Nephron (organoid): ENCODE measurements at regions not wholly inside any gene's neighbourhood (a gene's known extent, or its start where the extent isn't known, plus 50 kb on each side); places are given as distances from the start of the nearest gene placed in this dataset.

ENCODE experiments used
- H3K27ac Mint-ChIP-seq, 3 experiments: 2 replicates each; pipeline ENCODE4 v1.8.0; 2020; ENCODE audit warnings: mixed read lengths in 3 of 3, mild to moderate bottlenecking in 2 of 3, moderate library complexity in 1 of 3
- H3K27me3 Mint-ChIP-seq: 2 replicates; pipeline ENCODE4 v1.8.0; 2021; ENCODE audit warnings: low read depth, mild to moderate bottlenecking, moderate library complexity, mixed read lengths
- H3K36me3 Mint-ChIP-seq: 2 replicates; pipeline ENCODE4 v1.8.0; 2020; ENCODE audit warnings: low read depth, mixed read lengths
- H3K4me1 Mint-ChIP-seq: 2 replicates; pipeline ENCODE4 v1.8.0; 2020; ENCODE audit warnings: mixed read lengths
- H3K4me3 Mint-ChIP-seq, 3 experiments: 2 replicates each; pipeline ENCODE4 v1.8.0; 2020; ENCODE audit warnings: mild to moderate bottlenecking in 3 of 3, mixed read lengths in 3 of 3, moderate library complexity in 2 of 3
- H3K9me3 Mint-ChIP-seq: 2 replicates; pipeline ENCODE4 v1.8.0; 2020; ENCODE audit warnings: mixed read lengths
- TF ChIP-seq, protein P1 (sequence below), 3 experiments: fragments of 200-600 bp; sonication (generic); IDR thresholded peaks; one replicate each; pipeline ENCODE4 v1.5.0; 2021; ENCODE audit warnings: antibody characterized with exemption in 3 of 3; ENCODE audit not compliant: unreplicated experiment in 3 of 3

GRCh38 chr17:55897301-55897700, 146.4 kb downstream of the PCTP start:
- H3K4me3 Mint-ChIP-seq, result no peak overlapping the region

DNA sequence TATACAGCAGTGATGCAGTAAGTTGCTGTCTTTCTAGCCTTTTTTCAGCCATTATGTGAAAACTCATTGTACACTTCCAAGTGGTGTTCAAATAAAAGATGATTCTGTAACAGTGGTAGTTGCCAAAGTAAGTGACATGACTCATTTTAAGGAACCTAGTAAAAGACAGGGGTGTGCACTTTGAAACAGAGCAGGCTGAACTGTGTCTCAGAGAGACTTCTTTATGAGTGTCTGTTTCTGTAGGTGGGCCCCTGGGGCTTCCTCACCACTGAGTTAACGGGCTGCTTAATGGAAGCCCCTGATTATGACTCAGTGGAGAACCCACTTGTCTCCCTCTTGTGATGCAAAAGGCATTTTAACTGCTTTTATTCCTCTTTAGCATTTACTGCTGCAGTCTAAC, 147.3 kb downstream of the PCTP start:
- Mint-ChIP-seq H3K27me3 (no peaks in the 10 kb centered on the region), H3K4me3 (no peak overlapping the region), H3K9me3 (no peaks in the 10 kb centered on the region), H3K36me3 (no peaks in the 10 kb centered on the region), H3K27ac (no peak overlapping the region), H3K4me1 (no peaks in the 10 kb centered on the region)
- TF ChIP-seq, protein P1, sequence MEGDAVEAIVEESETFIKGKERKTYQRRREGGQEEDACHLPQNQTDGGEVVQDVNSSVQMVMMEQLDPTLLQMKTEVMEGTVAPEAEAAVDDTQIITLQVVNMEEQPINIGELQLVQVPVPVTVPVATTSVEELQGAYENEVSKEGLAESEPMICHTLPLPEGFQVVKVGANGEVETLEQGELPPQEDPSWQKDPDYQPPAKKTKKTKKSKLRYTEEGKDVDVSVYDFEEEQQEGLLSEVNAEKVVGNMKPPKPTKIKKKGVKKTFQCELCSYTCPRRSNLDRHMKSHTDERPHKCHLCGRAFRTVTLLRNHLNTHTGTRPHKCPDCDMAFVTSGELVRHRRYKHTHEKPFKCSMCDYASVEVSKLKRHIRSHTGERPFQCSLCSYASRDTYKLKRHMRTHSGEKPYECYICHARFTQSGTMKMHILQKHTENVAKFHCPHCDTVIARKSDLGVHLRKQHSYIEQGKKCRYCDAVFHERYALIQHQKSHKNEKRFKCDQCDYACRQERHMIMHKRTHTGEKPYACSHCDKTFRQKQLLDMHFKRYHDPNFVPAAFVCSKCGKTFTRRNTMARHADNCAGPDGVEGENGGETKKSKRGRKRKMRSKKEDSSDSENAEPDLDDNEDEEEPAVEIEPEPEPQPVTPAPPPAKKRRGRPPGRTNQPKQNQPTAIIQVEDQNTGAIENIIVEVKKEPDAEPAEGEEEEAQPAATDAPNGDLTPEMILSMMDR (IDR thresholded peaks at IDR 0.05; ENCODE audit: unreplicated experiment in 3 of 3), result no peak

More at GRCh38 chr17:55897301-55897700, 146.4 kb downstream of the PCTP start:
- H3K9me3 Mint-ChIP-seq, result no peaks in the 10 kb centered on the region
- H3K36me3 Mint-ChIP-seq, result no peaks in the 10 kb centered on the region
- H3K27ac Mint-ChIP-seq, result no peak overlapping the region
- TF ChIP-seq, protein P1 (IDR thresholded peaks at IDR 0.05; ENCODE audit: unreplicated experiment in 3 of 3), result no peak
- no peaks in the 10 kb centered on the region for H3K4me1 Mint-ChIP-seq
- H3K27me3 Mint-ChIP-seq, result no peaks in the 10 kb centered on the region

GRCh38 chr17:55900188-55900587, 149.3 kb downstream of the PCTP start:
- H3K27ac Mint-ChIP-seq, result no peak overlapping the region
- no peaks in the 10 kb centered on the region for H3K9me3 Mint-ChIP-seq
- H3K4me1 Mint-ChIP-seq, result no peaks in the 10 kb centered on the region
- TF ChIP-seq, protein P1 (IDR thresholded peaks at IDR 0.05; ENCODE audit: unreplicated experiment in 3 of 3), result no peak
- no peaks in the 10 kb centered on the region for H3K27me3 Mint-ChIP-seq
- H3K36me3 Mint-ChIP-seq, result no peaks in the 10 kb centered on the region
- no peak overlapping the region for H3K4me3 Mint-ChIP-seq

- H3K27me3 Mint-ChIP-seq, result peaks cover 3% of the 10 kb centered on the region
- TF ChIP-seq, protein P1 (IDR thresholded peaks at IDR 0.05; ENCODE audit: unreplicated experiment in 3 of 3), result no peak
- H3K4me1 Mint-ChIP-seq, result no peaks in the 10 kb centered on the region
- no peak overlapping the region for H3K27ac Mint-ChIP-seq
- no peaks in the 10 kb centered on the region for H3K36me3 Mint-ChIP-seq
- no peak overlapping the region for H3K4me3 Mint-ChIP-seq
- no peaks in the 10 kb centered on the region for H3K9me3 Mint-ChIP-seq
Measured at GRCh38 chr17:55903028-55903690, 152.3 kb downstream of the PCTP start.

DNA sequence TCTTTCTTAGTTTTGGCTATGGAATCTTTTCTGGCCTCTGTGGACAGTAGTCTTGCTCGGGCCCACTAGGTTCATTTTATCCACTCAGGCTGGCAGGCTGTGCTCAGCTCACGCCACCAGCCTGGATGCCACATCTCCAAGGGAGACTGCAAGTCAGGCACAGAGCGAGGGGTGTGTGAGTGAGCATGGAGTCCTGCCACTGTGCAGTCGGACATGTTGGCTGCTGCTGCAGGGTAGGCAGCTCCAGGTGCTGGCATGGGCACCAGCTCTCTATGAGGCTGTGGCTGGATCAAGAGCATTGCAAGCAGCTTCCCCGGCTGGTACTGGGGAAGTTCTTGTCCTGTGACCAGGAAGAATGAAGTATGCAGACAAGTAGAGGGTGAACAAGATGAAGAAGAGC, 158.9 kb downstream of the PCTP start:
- Mint-ChIP-seq H3K36me3 (no peaks in the 10 kb centered on the region), H3K27ac (no peak overlapping the region), H3K4me1 (no peaks in the 10 kb centered on the region), H3K9me3 (peaks cover 13% of the 10 kb centered on the region), H3K4me3 (no peak overlapping the region), H3K27me3 (peaks cover 7% of the 10 kb centered on the region)
- TF ChIP-seq, protein P1 (IDR thresholded peaks at IDR 0.05; ENCODE audit: unreplicated experiment in 3 of 3), result no peak

- Mint-ChIP-seq H3K9me3 (peaks cover 13% of the 10 kb centered on the region), H3K36me3 (no peaks in the 10 kb centered on the region)
Measured at GRCh38 chr17:55911186-55911585, 160.3 kb downstream of the PCTP start.

More at GRCh38 chr17:55911186-55911585, 160.3 kb downstream of the PCTP start:
- H3K27ac Mint-ChIP-seq, result no peak overlapping the region
- TF ChIP-seq, protein P1 (IDR thresholded peaks at IDR 0.05; ENCODE audit: unreplicated experiment in 3 of 3), result no peak
- H3K4me1 Mint-ChIP-seq, result no peaks in the 10 kb centered on the region
- H3K27me3 Mint-ChIP-seq, result peaks cover 7% of the 10 kb centered on the region
- no peak overlapping the region for H3K4me3 Mint-ChIP-seq
